NCI-H2171 treated with DMSO at 0.1 percent for 48 hours (cell line): ENCODE measurements at regions not wholly inside any gene's neighbourhood (a gene's known extent, or its start where the extent isn't known, plus 50 kb on each side); places are given as distances from the start of the nearest gene placed in this dataset.
A peak's percentile ranks its signal among the peaks of the same experiment; 100 is the strongest.
"Not testable (repeated sequence)": the region's sequence is repeated elsewhere in the genome, so short reads cannot be mapped to it uniquely, and the experiment has no call there.

Experiments used
- DNase-seq: peaks from one replicate; lab custom pipeline; 2025; lab: John Stamatoyannopoulos, UW

- no peak for DNase-seq
Observed at GRCh38 chr3:81851176-81851575, 89.7 kb upstream of the GBE1 start.

GRCh38 chr3:81846988-81847387 is 85.5 kb upstream of the GBE1 start:
- no peak for DNase-seq

GRCh38 chr3:81841540-81841939 is 80.1 kb upstream of the GBE1 start:
- DNase-seq: no peak

- no peak for DNase-seq
Observed at GRCh38 chr3:81839504-81840094, 78.2 kb upstream of the GBE1 start.

GRCh38 chr3:81838457-81838856 is 77.0 kb upstream of the GBE1 start:
- no peak for DNase-seq

- DNase-seq: no peak
Observed at GRCh38 chr3:81837071-81837593, 75.7 kb upstream of the GBE1 start.

- no peak for DNase-seq
Observed at GRCh38 chr3:81829937-81830336, 68.5 kb upstream of the GBE1 start.

- not testable (repeated sequence) for DNase-seq
Observed at GRCh38 chr3:81829272-81829671, 67.8 kb upstream of the GBE1 start.

GRCh38 chr3:81823882-81824395 is 62.5 kb upstream of the GBE1 start:
- peak; percentile 24 for DNase-seq

- DNase-seq: no peak
Observed at GRCh38 chr3:81823086-81823485, 61.6 kb upstream of the GBE1 start.

- DNase-seq: peak; percentile 26
Observed at GRCh38 chr3:81816473-81817250, 55.2 kb upstream of the GBE1 start.

- not testable (repeated sequence) for DNase-seq
Observed at GRCh38 chr3:81812098-81812497, 50.7 kb upstream of the GBE1 start.
